Ovary (tissue), 3 donors: ENCODE measurements at regions not wholly inside any gene's neighbourhood (a gene's known extent, or its start where the extent isn't known, plus 50 kb on each side); places are given as distances from the start of the nearest gene placed in this dataset.

Experiments used
- CTCF ChIP-seq, 3 donors: fragments of 450-650 bp in 2 of 3; fragments of 200-600 bp in 1 of 3; IDR thresholded peaks; one replicate each; pipeline versions ENCODE4 v1.5.1 to v1.8.0; 2016 to 2022; ENCODE audit warnings: antibody characterized with exemption in 3 of 3, mild to moderate bottlenecking in 1 of 3
- POLR2A ChIP-seq: fragments of 450-650 bp; IDR thresholded peaks from one replicate; pipeline ENCODE4 v1.6.1; 2017; ENCODE audit warnings: antibody characterized with exemption, mild to moderate bottlenecking, moderate library complexity
- donor health status: DM: no; HTN: no; CAD: no.

DNA sequence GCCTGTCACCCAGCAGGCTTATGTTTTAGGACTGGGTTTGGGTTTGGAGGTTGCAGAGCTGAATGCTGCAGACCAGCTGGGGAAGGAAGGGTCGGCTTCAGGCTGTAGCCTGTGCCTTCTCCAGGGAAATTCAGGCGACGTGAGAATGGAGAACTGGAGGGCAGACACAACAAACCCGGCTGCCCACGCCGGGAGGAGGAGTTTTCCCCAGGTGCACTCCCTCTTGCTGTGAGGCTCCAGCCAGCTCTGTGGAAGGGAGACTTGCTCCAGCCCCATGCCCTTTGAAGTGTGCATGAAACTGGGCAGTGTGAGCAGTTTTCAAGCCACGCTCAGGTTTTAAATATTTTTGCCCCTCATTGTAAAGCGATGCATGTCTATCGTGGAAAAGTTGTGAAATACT is 279.1 kb downstream of the CCSER2 start:
- TF ChIP-seq CTCF (IDR thresholded peaks at IDR 0.05), result no peak
- no peak for TF ChIP-seq POLR2A
